Caco-2 (cell line): ENCODE measurements at regions not wholly inside any gene's neighbourhood (a gene's known extent, or its start where the extent isn't known, plus 50 kb on each side); places are given as distances from the start of the nearest gene placed in this dataset.

ENCODE experiments used
- BruUV-seq: library from RNA; stranded (reverse); fragments of 400-500 nt; replicated peaks from 2 replicates; lab custom pipeline; 2021; lab: Mats Ljungman, UMichigan
- CTCF ChIA-PET: fragments of 300-600 bp; sonication (Branson Sonifier 250); formaldehyde crosslinking; loops from one replicate; lab custom pipeline; 2022; ENCODE audit warnings: antibody characterized with exemption; lab: Charles Lee
- POLR2A ChIA-PET: fragments of 300-600 bp; sonication (Branson Sonifier 250); formaldehyde crosslinking; loops from one replicate; lab custom pipeline; 2022; ENCODE audit warnings: antibody characterized with exemption; lab: Charles Lee
- DNase-seq, 2 experiments: peaks; one replicate each; pipeline versions ENCODE4 v3.0.0 to v3.0.0-alpha.2; 2020 to 2022
- H3K27me3 ChIP-seq: replicated peaks from 2 replicates; pipeline ENCODE4 v1.6.0; 2011; ENCODE audit warnings: low read length; ENCODE audit not compliant: control insufficient read depth, insufficient read depth
- H3K36me3 ChIP-seq: 2 replicates; pipeline ENCODE4 v1.5.1; 2011; ENCODE audit warnings: low read length; ENCODE audit not compliant: control insufficient read depth, insufficient read depth
- H3K4me1 ChIP-seq: fragments of 250-450 bp; sonication (Bioruptor Pico); 2 replicates; pipeline ENCODE4 v1.5.1; 2020; ENCODE audit warnings: mild to moderate bottlenecking
- H3K4me3 ChIP-seq: 2 replicates; pipeline ENCODE4 v1.5.1; 2011; ENCODE audit warnings: low read depth, mild to moderate bottlenecking, control low read depth, low read length
- H3K9me3 ChIP-seq: fragments of 250-450 bp; sonication (Bioruptor Pico); 2 replicates; pipeline ENCODE4 v1.5.1; 2020; ENCODE audit warnings: mild to moderate bottlenecking, moderate library complexity
- H3K27ac Mint-ChIP-seq: one replicate; pipeline ENCODE4 v1.8.0; 2022; ENCODE audit warnings: mixed read lengths; ENCODE audit not compliant: unreplicated experiment
- H3K27me3 Mint-ChIP-seq: one replicate; pipeline ENCODE4 v1.8.0; 2022; ENCODE audit warnings: mixed read lengths; ENCODE audit not compliant: insufficient read depth, unreplicated experiment
- H3K36me3 Mint-ChIP-seq: one replicate; pipeline ENCODE4 v1.8.0; 2022; ENCODE audit warnings: mild to moderate bottlenecking, mixed read lengths; ENCODE audit not compliant: insufficient read depth, unreplicated experiment
- H3K4me1 Mint-ChIP-seq: one replicate; pipeline ENCODE4 v1.8.0; 2022; ENCODE audit warnings: low read depth, mixed read lengths; ENCODE audit not compliant: unreplicated experiment
- H3K4me3 Mint-ChIP-seq: one replicate; pipeline ENCODE4 v1.8.0; 2022; ENCODE audit warnings: mild to moderate bottlenecking, moderate library complexity, mixed read lengths; ENCODE audit not compliant: unreplicated experiment
- H3K9me3 Mint-ChIP-seq: one replicate; pipeline ENCODE4 v1.8.0; 2022; ENCODE audit warnings: mixed read lengths; ENCODE audit not compliant: unreplicated experiment
- intact Hi-C: fragments of 100-400 bp; cut with micrococcal nuclease; formaldehyde crosslinking; loops from one replicate; pipeline ENCODE4 v1.10.0; 2022; ENCODE audit not compliant: unreplicated experiment
- TF ChIP-seq, protein P1 (sequence below), 2 experiments: fragments of 200-600 bp in 1 of 2; IDR thresholded peaks; 1 replicate in 1 of 2; 2 replicates in 1 of 2; pipeline versions ENCODE4 v1.5.1 to v1.8.0; 2011 to 2022; ENCODE audit warnings: antibody characterized with exemption in 1 of 2, control low read depth in 1 of 2, inconsistent platforms in 1 of 2, low read depth in 1 of 2, low read length in 1 of 2, mild to moderate bottlenecking in 1 of 2, moderate library complexity in 1 of 2; ENCODE audit not compliant: insufficient read depth in 1 of 2, severe bottlenecking in 1 of 2, unreplicated experiment in 1 of 2

DNA sequence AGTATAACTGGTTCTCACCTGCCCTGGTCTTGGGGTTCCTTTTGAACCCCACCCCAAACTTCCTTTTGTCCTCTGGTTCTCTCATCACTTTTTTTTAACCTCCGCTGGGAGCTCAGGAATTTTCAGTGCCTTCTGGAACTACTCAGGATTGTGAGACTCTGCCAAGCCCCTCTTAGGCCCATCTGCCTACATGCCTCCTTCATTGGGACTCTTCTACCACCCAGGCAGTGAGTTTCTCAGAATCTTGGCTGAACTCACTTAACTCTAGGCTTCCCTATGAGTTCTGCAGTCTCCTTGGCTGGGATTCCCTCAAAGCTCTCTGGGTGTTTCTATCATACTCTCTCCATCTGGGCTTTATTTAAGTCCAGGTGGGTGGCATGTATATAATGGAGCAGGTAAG, 86.3 kb downstream of the MDH1 start:
- intact Hi-C loops: no loop called here
- POLR2A ChIA-PET: no interaction called here
- CTCF ChIA-PET: no interaction called here

DNA sequence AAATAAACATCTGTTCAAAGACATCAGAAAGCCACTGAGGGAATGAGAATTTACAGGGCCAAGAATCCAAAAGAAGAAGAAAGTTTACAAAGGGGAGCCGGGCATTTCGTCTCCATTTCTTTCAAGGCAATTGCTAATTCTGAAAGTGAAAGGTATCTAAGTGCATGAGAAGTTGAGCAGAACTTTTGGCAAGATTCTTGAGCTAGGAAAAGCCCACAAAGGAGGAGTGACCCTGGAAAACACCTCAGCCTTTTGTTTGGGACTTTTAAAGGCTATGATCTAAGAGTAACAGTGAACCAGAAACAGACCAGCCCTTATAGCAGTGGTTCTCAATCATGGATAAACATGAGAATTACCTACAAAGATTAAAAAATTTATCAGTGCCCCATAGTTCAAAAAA, 87.4 kb downstream of the MDH1 start:
- no peaks in the 10 kb centered on the region for H3K27me3 Mint-ChIP-seq
- H3K4me3 Mint-ChIP-seq: no peak overlapping the region
- H3K4me1 Mint-ChIP-seq: peaks cover 6% of the 10 kb centered on the region
- TF ChIP-seq, protein P1, sequence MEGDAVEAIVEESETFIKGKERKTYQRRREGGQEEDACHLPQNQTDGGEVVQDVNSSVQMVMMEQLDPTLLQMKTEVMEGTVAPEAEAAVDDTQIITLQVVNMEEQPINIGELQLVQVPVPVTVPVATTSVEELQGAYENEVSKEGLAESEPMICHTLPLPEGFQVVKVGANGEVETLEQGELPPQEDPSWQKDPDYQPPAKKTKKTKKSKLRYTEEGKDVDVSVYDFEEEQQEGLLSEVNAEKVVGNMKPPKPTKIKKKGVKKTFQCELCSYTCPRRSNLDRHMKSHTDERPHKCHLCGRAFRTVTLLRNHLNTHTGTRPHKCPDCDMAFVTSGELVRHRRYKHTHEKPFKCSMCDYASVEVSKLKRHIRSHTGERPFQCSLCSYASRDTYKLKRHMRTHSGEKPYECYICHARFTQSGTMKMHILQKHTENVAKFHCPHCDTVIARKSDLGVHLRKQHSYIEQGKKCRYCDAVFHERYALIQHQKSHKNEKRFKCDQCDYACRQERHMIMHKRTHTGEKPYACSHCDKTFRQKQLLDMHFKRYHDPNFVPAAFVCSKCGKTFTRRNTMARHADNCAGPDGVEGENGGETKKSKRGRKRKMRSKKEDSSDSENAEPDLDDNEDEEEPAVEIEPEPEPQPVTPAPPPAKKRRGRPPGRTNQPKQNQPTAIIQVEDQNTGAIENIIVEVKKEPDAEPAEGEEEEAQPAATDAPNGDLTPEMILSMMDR (IDR thresholded peaks at IDR 0.05; ENCODE audit: insufficient read depth in 1 of 2, low read depth in 1 of 2, low read length in 1 of 2, severe bottlenecking in 1 of 2, unreplicated experiment in 1 of 2): no peak
- CTCF ChIA-PET: no interaction called here
- no peaks in the 10 kb centered on the region for H3K9me3 Mint-ChIP-seq
- no peaks in the 10 kb centered on the region for H3K36me3 Mint-ChIP-seq
- H3K27ac Mint-ChIP-seq: no peak overlapping the region
- no peak overlapping the region for H3K4me3 ChIP-seq
- no peaks in the 10 kb centered on the region for H3K4me1 ChIP-seq
- POLR2A ChIA-PET: no interaction called here
- no TSS peak for BruUV-seq
- no peaks in the 10 kb centered on the region for H3K27me3 ChIP-seq
- no peaks in the 10 kb centered on the region for H3K9me3 ChIP-seq
- no peaks in the 10 kb centered on the region for H3K36me3 ChIP-seq
- intact Hi-C loops: no loop called here
- no peak for DNase-seq

More for the DNA sequence above, 86.3 kb downstream of the MDH1 start:
- no peak overlapping the region for H3K4me3 Mint-ChIP-seq
- no peaks in the 10 kb centered on the region for H3K27me3 Mint-ChIP-seq
- H3K9me3 Mint-ChIP-seq: no peaks in the 10 kb centered on the region
- Histone ChIP-seq H3K4me1 (no peaks in the 10 kb centered on the region), H3K27me3 (no peaks in the 10 kb centered on the region), H3K9me3 (no peaks in the 10 kb centered on the region), H3K4me3 (no peak overlapping the region), H3K36me3 (no peaks in the 10 kb centered on the region)
- H3K4me1 Mint-ChIP-seq: peaks cover 6% of the 10 kb centered on the region
- H3K36me3 Mint-ChIP-seq: no peaks in the 10 kb centered on the region
- H3K27ac Mint-ChIP-seq: no peak overlapping the region
- BruUV-seq: no TSS peak
- TF ChIP-seq, protein P1 (IDR thresholded peaks at IDR 0.05; ENCODE audit: insufficient read depth in 1 of 2, low read depth in 1 of 2, low read length in 1 of 2, severe bottlenecking in 1 of 2, unreplicated experiment in 1 of 2): no peak
- no peak for DNase-seq

DNA sequence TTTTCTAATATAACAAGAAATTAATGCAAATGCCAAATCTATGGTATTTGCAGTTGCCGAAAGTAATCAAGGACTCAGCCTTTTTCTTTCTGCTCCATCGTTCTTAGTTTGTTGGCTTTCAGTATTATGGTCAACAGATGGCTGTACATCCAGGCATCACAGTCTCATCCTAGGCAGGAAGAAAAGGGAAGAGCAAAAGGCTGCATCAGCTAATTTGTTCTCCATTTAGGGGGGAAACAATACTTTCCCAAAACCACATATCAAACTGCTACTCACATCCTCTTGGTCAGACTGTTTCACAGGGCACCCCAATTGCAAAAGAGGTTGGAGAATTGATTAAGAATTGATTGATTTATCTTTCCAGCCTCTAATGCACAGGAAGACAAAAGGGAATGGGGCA, 89.3 kb downstream of the MDH1 start:
- Mint-ChIP-seq H3K4me3 (no peak overlapping the region), H3K36me3 (no peaks in the 10 kb centered on the region), H3K27me3 (no peaks in the 10 kb centered on the region), H3K4me1 (peaks cover 6% of the 10 kb centered on the region), H3K9me3 (no peaks in the 10 kb centered on the region), H3K27ac (no peak overlapping the region)
- intact Hi-C loops: no loop called here
- H3K36me3 ChIP-seq: no peaks in the 10 kb centered on the region
- no peaks in the 10 kb centered on the region for H3K4me1 ChIP-seq
- POLR2A ChIA-PET: no interaction called here
- no peak overlapping the region for H3K4me3 ChIP-seq
- H3K27me3 ChIP-seq: no peaks in the 10 kb centered on the region
- CTCF ChIA-PET: no interaction called here
- TF ChIP-seq, protein P1 (IDR thresholded peaks at IDR 0.05; ENCODE audit: insufficient read depth in 1 of 2, low read depth in 1 of 2, low read length in 1 of 2, severe bottlenecking in 1 of 2, unreplicated experiment in 1 of 2): no peak
- DNase-seq: no peak
- BruUV-seq: no TSS peak
- H3K9me3 ChIP-seq: no peaks in the 10 kb centered on the region
